IPS-15b (cell line): ENCODE measurements at regions not wholly inside any gene's neighbourhood (a gene's known extent, or its start where the extent isn't known, plus 50 kb on each side); places are given as distances from the start of the nearest gene placed in this dataset.

Experiments
- H3K27me3 ChIP-seq: one replicate; pipeline ENCODE4 v1.6.1; 2013; ENCODE audit warnings: low read length; ENCODE audit not compliant: control insufficient read depth, insufficient read depth
- H3K36me3 ChIP-seq: one replicate; pipeline ENCODE4 v1.6.1; 2013; ENCODE audit warnings: low read length; ENCODE audit not compliant: control insufficient read depth, insufficient read depth
- H3K4me1 ChIP-seq: one replicate; pipeline ENCODE4 v1.6.1; 2013; ENCODE audit warnings: mild to moderate bottlenecking, low read length; ENCODE audit not compliant: control insufficient read depth, insufficient read depth
- H3K4me3 ChIP-seq: one replicate; pipeline ENCODE4 v1.5.1; 2013; ENCODE audit warnings: low read depth, low read length
- H3K9ac ChIP-seq: one replicate; pipeline ENCODE4 v1.6.1; 2013; ENCODE audit warnings: low read depth, mild to moderate bottlenecking, low read length
- H3K9me3 ChIP-seq: one replicate; pipeline ENCODE4 v1.6.1; 2013; ENCODE audit warnings: mild to moderate bottlenecking, low read length; ENCODE audit not compliant: control insufficient read depth, insufficient read depth

GRCh38 chrX:28312259-28312658, 275.0 kb upstream of the IL1RAPL1 start:
- Histone ChIP-seq H3K4me1 (no peaks in the 10 kb centered on the region), H3K36me3 (no peaks in the 10 kb centered on the region), H3K27me3 (no peaks in the 10 kb centered on the region), H3K9ac (no peak overlapping the region), H3K9me3 (no peaks in the 10 kb centered on the region), H3K4me3 (no peak overlapping the region)

GRCh38 chrX:28311466-28311865, 275.8 kb upstream of the IL1RAPL1 start:
- Histone ChIP-seq H3K36me3 (no peaks in the 10 kb centered on the region), H3K4me1 (no peaks in the 10 kb centered on the region), H3K9ac (no peak overlapping the region), H3K27me3 (no peaks in the 10 kb centered on the region), H3K4me3 (no peak overlapping the region), H3K9me3 (no peaks in the 10 kb centered on the region)

GRCh38 chrX:28303486-28303885, 283.8 kb upstream of the IL1RAPL1 start:
- H3K4me1 ChIP-seq: no peaks in the 10 kb centered on the region
- no peaks in the 10 kb centered on the region for H3K27me3 ChIP-seq
- no peaks in the 10 kb centered on the region for H3K36me3 ChIP-seq
- H3K4me3 ChIP-seq: no peak overlapping the region
- no peaks in the 10 kb centered on the region for H3K9me3 ChIP-seq
- H3K9ac ChIP-seq: no peak overlapping the region

GRCh38 chrX:28278726-28279125, 297.5 kb upstream of the DCAF8L1 start:
- no peak overlapping the region for H3K9ac ChIP-seq

GRCh38 chrX:28278251-28278650, 297.0 kb upstream of the DCAF8L1 start:
- no peak overlapping the region for H3K4me3 ChIP-seq
- H3K9ac ChIP-seq: no peak overlapping the region
- no peaks in the 10 kb centered on the region for H3K4me1 ChIP-seq
- H3K9me3 ChIP-seq: no peaks in the 10 kb centered on the region
- H3K36me3 ChIP-seq: no peaks in the 10 kb centered on the region
- H3K27me3 ChIP-seq: no peaks in the 10 kb centered on the region

More at GRCh38 chrX:28278726-28279125, 297.5 kb upstream of the DCAF8L1 start:
- no peaks in the 10 kb centered on the region for H3K36me3 ChIP-seq
- H3K27me3 ChIP-seq: no peaks in the 10 kb centered on the region
- H3K4me3 ChIP-seq: no peak overlapping the region
- no peaks in the 10 kb centered on the region for H3K4me1 ChIP-seq
- H3K9me3 ChIP-seq: no peaks in the 10 kb centered on the region

- no peaks in the 10 kb centered on the region for H3K27me3 ChIP-seq
- H3K36me3 ChIP-seq: no peaks in the 10 kb centered on the region
Observed at GRCh38 chrX:28273736-28274135, 292.5 kb upstream of the DCAF8L1 start.

GRCh38 chrX:28246675-28247074, 265.4 kb upstream of the DCAF8L1 start:
- Histone ChIP-seq H3K9me3 (no peaks in the 10 kb centered on the region), H3K4me3 (no peak overlapping the region), H3K4me1 (no peaks in the 10 kb centered on the region), H3K9ac (no peak overlapping the region), H3K36me3 (no peaks in the 10 kb centered on the region), H3K27me3 (no peaks in the 10 kb centered on the region)

More at GRCh38 chrX:28273736-28274135, 292.5 kb upstream of the DCAF8L1 start:
- no peaks in the 10 kb centered on the region for H3K4me1 ChIP-seq
- H3K4me3 ChIP-seq: no peak overlapping the region
- H3K9ac ChIP-seq: no peak overlapping the region
- H3K9me3 ChIP-seq: no peaks in the 10 kb centered on the region

GRCh38 chrX:28229217-28229616, 248.0 kb upstream of the DCAF8L1 start:
- Histone ChIP-seq H3K36me3 (no peaks in the 10 kb centered on the region), H3K4me3 (no peak overlapping the region), H3K9ac (no peak overlapping the region), H3K4me1 (no peaks in the 10 kb centered on the region), H3K27me3 (no peaks in the 10 kb centered on the region), H3K9me3 (no peaks in the 10 kb centered on the region)

GRCh38 chrX:28225513-28225912, 244.3 kb upstream of the DCAF8L1 start:
- Histone ChIP-seq H3K4me3 (no peak overlapping the region), H3K27me3 (no peaks in the 10 kb centered on the region), H3K36me3 (no peaks in the 10 kb centered on the region)

GRCh38 chrX:28223991-28224390, 242.7 kb upstream of the DCAF8L1 start:
- no peaks in the 10 kb centered on the region for H3K36me3 ChIP-seq
- no peaks in the 10 kb centered on the region for H3K4me1 ChIP-seq
- H3K9me3 ChIP-seq: no peaks in the 10 kb centered on the region
- no peaks in the 10 kb centered on the region for H3K27me3 ChIP-seq
- H3K9ac ChIP-seq: no peak overlapping the region
- no peak overlapping the region for H3K4me3 ChIP-seq

More at GRCh38 chrX:28225513-28225912, 244.3 kb upstream of the DCAF8L1 start:
- no peaks in the 10 kb centered on the region for H3K4me1 ChIP-seq
- no peaks in the 10 kb centered on the region for H3K9me3 ChIP-seq
- H3K9ac ChIP-seq: no peak overlapping the region

- H3K4me3 ChIP-seq: no peak overlapping the region
- H3K36me3 ChIP-seq: no peaks in the 10 kb centered on the region
- no peak overlapping the region for H3K9ac ChIP-seq
- H3K9me3 ChIP-seq: no peaks in the 10 kb centered on the region
- no peaks in the 10 kb centered on the region for H3K27me3 ChIP-seq
- no peaks in the 10 kb centered on the region for H3K4me1 ChIP-seq
Observed at GRCh38 chrX:28223469-28223868, 242.2 kb upstream of the DCAF8L1 start.

GRCh38 chrX:28205905-28206304, 224.7 kb upstream of the DCAF8L1 start:
- Histone ChIP-seq H3K36me3 (no peaks in the 10 kb centered on the region), H3K4me3 (peak overlapping the region; percentile 5), H3K9me3 (no peaks in the 10 kb centered on the region), H3K27me3 (no peaks in the 10 kb centered on the region), H3K9ac (no peak overlapping the region), H3K4me1 (no peaks in the 10 kb centered on the region)

- no peaks in the 10 kb centered on the region for H3K36me3 ChIP-seq
- H3K27me3 ChIP-seq: no peaks in the 10 kb centered on the region
- H3K4me3 ChIP-seq: no peak overlapping the region
- H3K9ac ChIP-seq: no peak overlapping the region
- no peaks in the 10 kb centered on the region for H3K4me1 ChIP-seq
- H3K9me3 ChIP-seq: no peaks in the 10 kb centered on the region
Observed at GRCh38 chrX:28205126-28205525, 223.9 kb upstream of the DCAF8L1 start.
